ENCODE measurements at regions not wholly inside any gene's neighbourhood (a gene's known extent, or its start where the extent isn't known, plus 50 kb on each side); places are given as distances from the start of the nearest gene placed in this dataset.

DNA sequence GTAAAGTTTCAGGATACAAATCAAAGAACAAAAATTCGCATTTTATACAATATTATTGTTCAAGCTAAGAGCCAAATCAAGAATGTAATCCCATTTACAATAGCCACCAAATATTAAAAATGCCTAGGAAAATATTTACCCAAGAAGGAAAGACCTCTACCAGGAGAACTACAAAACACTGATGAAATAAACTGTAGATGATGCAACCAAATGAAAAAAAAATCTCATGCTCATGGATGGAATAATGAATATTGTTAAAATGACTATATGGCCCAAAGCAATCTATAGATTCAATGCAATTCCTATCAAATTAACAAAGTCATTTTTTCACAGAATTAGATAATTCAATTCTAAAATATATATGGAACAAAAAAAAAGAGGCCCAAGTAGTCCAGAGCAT lies 708.8 kb upstream of the MAN1A1 start:
- TF ChIP-seq, protein P1, sequence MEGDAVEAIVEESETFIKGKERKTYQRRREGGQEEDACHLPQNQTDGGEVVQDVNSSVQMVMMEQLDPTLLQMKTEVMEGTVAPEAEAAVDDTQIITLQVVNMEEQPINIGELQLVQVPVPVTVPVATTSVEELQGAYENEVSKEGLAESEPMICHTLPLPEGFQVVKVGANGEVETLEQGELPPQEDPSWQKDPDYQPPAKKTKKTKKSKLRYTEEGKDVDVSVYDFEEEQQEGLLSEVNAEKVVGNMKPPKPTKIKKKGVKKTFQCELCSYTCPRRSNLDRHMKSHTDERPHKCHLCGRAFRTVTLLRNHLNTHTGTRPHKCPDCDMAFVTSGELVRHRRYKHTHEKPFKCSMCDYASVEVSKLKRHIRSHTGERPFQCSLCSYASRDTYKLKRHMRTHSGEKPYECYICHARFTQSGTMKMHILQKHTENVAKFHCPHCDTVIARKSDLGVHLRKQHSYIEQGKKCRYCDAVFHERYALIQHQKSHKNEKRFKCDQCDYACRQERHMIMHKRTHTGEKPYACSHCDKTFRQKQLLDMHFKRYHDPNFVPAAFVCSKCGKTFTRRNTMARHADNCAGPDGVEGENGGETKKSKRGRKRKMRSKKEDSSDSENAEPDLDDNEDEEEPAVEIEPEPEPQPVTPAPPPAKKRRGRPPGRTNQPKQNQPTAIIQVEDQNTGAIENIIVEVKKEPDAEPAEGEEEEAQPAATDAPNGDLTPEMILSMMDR (IDR thresholded peaks at IDR 0.05), result no peak
- TF ChIP-seq POLR2A (IDR thresholded peaks at IDR 0.05), result no peak

All from tibial nerve (tissue), 3 donors.